ENCODE measurements at regions not wholly inside any gene's neighbourhood (a gene's known extent, or its start where the extent isn't known, plus 50 kb on each side); places are given as distances from the start of the nearest gene placed in this dataset.

GRCh38 chr5:106154280-106154716, 1516.4 kb downstream of the EFNA5 start:
- Histone ChIP-seq H3K9me2 (ENCODE audit: low read depth, low read length) (no peaks in the 10 kb centered on the region), H3F3A (ENCODE audit: insufficient read depth, low read length) (no peaks in the 10 kb centered on the region), H3K4me1 (ENCODE audit: insufficient read depth, low read length, severe bottlenecking) (no peaks in the 10 kb centered on the region), H3K27me3 (ENCODE audit: insufficient read depth, low read length) (no peaks in the 10 kb centered on the region), H3K27ac (ENCODE audit: low read depth, low read length, poor library complexity, severe bottlenecking) (no peak overlapping the region), H2AFZ (ENCODE audit: low read length) (no peak overlapping the region), H3K79me2 (ENCODE audit: insufficient read depth, low read length) (no peaks in the 10 kb centered on the region), H4K20me1 (ENCODE audit: insufficient read depth, low read length) (no peaks in the 10 kb centered on the region), H3K36me3 (ENCODE audit: insufficient read depth, low read length) (no peaks in the 10 kb centered on the region), H3K9me3 (ENCODE audit: low read length) (no peaks in the 10 kb centered on the region), H3K4me2 (ENCODE audit: low read length) (no peak overlapping the region), H3K9ac (ENCODE audit: low read length) (no peak overlapping the region), H3K4me3 (ENCODE audit: low read depth, low read length, poor library complexity, severe bottlenecking) (no peak overlapping the region)
- TF ChIP-seq CTCF (IDR thresholded peaks at IDR 0.05; ENCODE audit: low read length), result no peak

GRCh38 chr5:106152569-106152968, 1518.2 kb downstream of the EFNA5 start:
- H3K36me3 ChIP-seq (ENCODE audit: insufficient read depth, low read length), result no peaks in the 10 kb centered on the region
- no peak overlapping the region for H3K4me2 ChIP-seq (ENCODE audit: low read length)
- H3K27me3 ChIP-seq (ENCODE audit: insufficient read depth, low read length), result no peaks in the 10 kb centered on the region
- no peak overlapping the region for H3K9ac ChIP-seq (ENCODE audit: low read length)
- TF ChIP-seq EZH2 (IDR thresholded peaks at IDR 0.05; ENCODE audit: borderline replicate concordance, low read length) (no peak), CTCF (IDR thresholded peaks at IDR 0.05; ENCODE audit: low read length) (no peak)
- no peak overlapping the region for H3K27ac ChIP-seq (ENCODE audit: low read depth, low read length, poor library complexity, severe bottlenecking)
- no peaks in the 10 kb centered on the region for H3K4me1 ChIP-seq (ENCODE audit: insufficient read depth, low read length, severe bottlenecking)
- no peaks in the 10 kb centered on the region for H3F3A ChIP-seq (ENCODE audit: insufficient read depth, low read length)
- H3K4me3 ChIP-seq (ENCODE audit: low read depth, low read length, poor library complexity, severe bottlenecking), result no peak overlapping the region
- H3K9me3 ChIP-seq (ENCODE audit: low read length), result no peaks in the 10 kb centered on the region
- H3K9me2 ChIP-seq (ENCODE audit: low read depth, low read length), result no peaks in the 10 kb centered on the region
- H2AFZ ChIP-seq (ENCODE audit: low read length), result no peak overlapping the region
- no peaks in the 10 kb centered on the region for H4K20me1 ChIP-seq (ENCODE audit: insufficient read depth, low read length)
- H3K79me2 ChIP-seq (ENCODE audit: insufficient read depth, low read length), result no peaks in the 10 kb centered on the region

- no peaks in the 10 kb centered on the region for H3K79me2 ChIP-seq (ENCODE audit: insufficient read depth, low read length)
- no peaks in the 10 kb centered on the region for H3K27me3 ChIP-seq (ENCODE audit: insufficient read depth, low read length)
- no peaks in the 10 kb centered on the region for H3K36me3 ChIP-seq (ENCODE audit: insufficient read depth, low read length)
- no peaks in the 10 kb centered on the region for H3K4me1 ChIP-seq (ENCODE audit: insufficient read depth, low read length, severe bottlenecking)
- H3K4me2 ChIP-seq (ENCODE audit: low read length), result no peak overlapping the region
- H2AFZ ChIP-seq (ENCODE audit: low read length), result no peak overlapping the region
- H3K9me2 ChIP-seq (ENCODE audit: low read depth, low read length), result no peaks in the 10 kb centered on the region
- H3K9me3 ChIP-seq (ENCODE audit: low read length), result no peaks in the 10 kb centered on the region
- H4K20me1 ChIP-seq (ENCODE audit: insufficient read depth, low read length), result no peaks in the 10 kb centered on the region
- H3K4me3 ChIP-seq (ENCODE audit: low read depth, low read length, poor library complexity, severe bottlenecking), result no peak overlapping the region
- H3K9ac ChIP-seq (ENCODE audit: low read length), result no peak overlapping the region
- no peaks in the 10 kb centered on the region for H3F3A ChIP-seq (ENCODE audit: insufficient read depth, low read length)
- no peak for TF ChIP-seq EZH2 (IDR thresholded peaks at IDR 0.05; ENCODE audit: borderline replicate concordance, low read length)
- no peak for TF ChIP-seq CTCF (IDR thresholded peaks at IDR 0.05; ENCODE audit: low read length)
- H3K27ac ChIP-seq (ENCODE audit: low read depth, low read length, poor library complexity, severe bottlenecking), result no peak overlapping the region
Observed at GRCh38 chr5:106142116-106142515, 1528.6 kb downstream of the EFNA5 start.
